ENCODE measurements at regions not wholly inside any gene's neighbourhood (a gene's known extent, or its start where the extent isn't known, plus 50 kb on each side); places are given as distances from the start of the nearest gene placed in this dataset.

DNA sequence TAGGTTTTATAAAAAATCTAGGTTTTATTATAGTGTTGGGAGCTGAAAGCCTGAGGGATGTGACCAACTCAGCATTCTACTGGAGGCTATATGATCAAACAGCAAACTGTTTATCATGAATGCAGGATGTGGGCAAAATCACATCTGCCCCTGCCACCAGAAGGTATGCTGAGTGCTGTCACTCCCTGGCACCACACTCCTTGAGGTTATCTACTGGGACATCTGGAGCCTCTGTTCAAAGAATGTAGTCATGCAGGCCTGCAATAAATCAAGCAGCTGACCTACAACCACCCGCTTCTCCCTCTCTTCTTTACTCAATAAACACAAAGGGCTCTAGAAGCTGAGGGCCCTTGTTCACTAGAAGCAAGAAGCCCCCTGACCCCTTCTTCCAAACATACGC, 328.4 kb upstream of the DDX18 start:
- H3K9me3 ChIP-seq (ENCODE audit: control insufficient read depth in 2 of 2, insufficient read depth in 1 of 2, low read length in 1 of 2), result no peaks in the 10 kb centered on the region
- DNase-seq (ENCODE audit: low read depth in 6 of 9, low spot score in 9 of 9), result no peak
- no peaks in the 10 kb centered on the region for H3K36me3 ChIP-seq (ENCODE audit: control insufficient read depth in 2 of 2, insufficient read depth in 2 of 2, low read length in 1 of 2)
- 87% methylated on average over 2 of the region's 2 CpGs for WGBS
- no peak overlapping the region for H3K4me3 ChIP-seq (ENCODE audit: low read length in 2 of 2)
- H3K27me3 ChIP-seq (ENCODE audit: control insufficient read depth in 2 of 2, insufficient read depth in 1 of 2, low read length in 1 of 2), result no peaks in the 10 kb centered on the region
- H3K4me1 ChIP-seq (ENCODE audit: control insufficient read depth in 2 of 2, insufficient read depth in 2 of 2, low read length in 2 of 2), result no peaks in the 10 kb centered on the region
- no peak overlapping the region for H3K27ac ChIP-seq (ENCODE audit: low read depth in 1 of 2, low read length in 1 of 2)

DNA sequence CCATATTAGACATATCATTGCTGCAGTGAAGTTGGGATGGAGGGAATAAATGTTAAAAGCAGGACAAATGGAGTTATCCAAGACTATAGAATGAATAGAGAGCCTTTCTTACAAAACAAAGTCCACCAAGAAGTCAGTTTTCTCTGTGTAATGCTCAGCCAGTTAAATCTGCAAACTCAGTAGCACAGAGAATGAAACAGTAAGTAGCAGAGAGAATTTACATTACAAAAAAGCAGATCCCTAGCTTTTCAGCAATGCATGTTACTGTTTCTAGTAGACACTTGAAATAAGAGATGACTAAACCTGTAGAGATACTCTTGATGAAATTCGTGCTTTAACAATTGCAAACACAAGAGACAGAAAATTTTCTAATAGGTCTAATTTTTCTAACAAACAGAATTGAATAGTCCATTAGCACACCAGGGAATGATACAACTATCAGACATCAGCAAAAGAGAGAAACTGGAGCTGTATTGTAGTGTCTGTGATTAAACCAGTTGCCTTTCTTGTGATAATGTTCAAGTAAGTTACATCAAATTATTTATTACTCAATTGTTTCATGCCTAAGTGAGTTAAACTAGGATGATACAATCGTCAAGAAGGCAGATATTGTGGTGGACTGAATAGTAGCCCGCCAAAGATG, 322.2 kb upstream of the DDX18 start:
- no peaks in the 10 kb centered on the region for H3K27me3 ChIP-seq (ENCODE audit: control insufficient read depth in 2 of 2, insufficient read depth in 1 of 2, low read length in 1 of 2)
- no peaks in the 10 kb centered on the region for H3K9me3 ChIP-seq (ENCODE audit: control insufficient read depth in 2 of 2, insufficient read depth in 1 of 2, low read length in 1 of 2)
- no peak for DNase-seq (ENCODE audit: low read depth in 6 of 9, low spot score in 9 of 9)
- H3K4me3 ChIP-seq (ENCODE audit: low read length in 2 of 2), result no peak overlapping the region
- WGBS, result 93% methylated on average over 3 of the region's 3 CpGs
- no peak overlapping the region for H3K27ac ChIP-seq (ENCODE audit: low read depth in 1 of 2, low read length in 1 of 2)
- H3K4me1 ChIP-seq (ENCODE audit: control insufficient read depth in 2 of 2, insufficient read depth in 2 of 2, low read length in 2 of 2), result no peaks in the 10 kb centered on the region
- H3K36me3 ChIP-seq (ENCODE audit: control insufficient read depth in 2 of 2, insufficient read depth in 2 of 2, low read length in 1 of 2), result no peaks in the 10 kb centered on the region

DNA sequence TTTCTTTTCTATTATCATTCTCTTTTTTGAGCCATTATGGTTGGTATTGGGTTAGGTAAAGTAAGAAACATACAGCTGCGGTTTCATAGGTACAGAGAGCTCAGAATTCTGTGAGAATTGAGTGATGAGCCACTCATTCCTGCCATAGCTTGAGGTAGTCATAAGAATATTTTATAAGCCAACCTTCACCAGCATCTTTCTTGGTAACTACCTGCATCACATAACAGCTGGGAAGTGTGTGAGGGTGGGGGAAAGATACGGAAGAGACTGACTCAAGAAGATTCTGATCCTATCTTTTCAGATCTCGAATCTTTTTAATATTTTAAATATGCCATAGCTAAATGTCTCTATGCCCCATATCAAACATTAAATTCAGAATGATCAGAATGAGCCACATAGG, 313.8 kb upstream of the DDX18 start:
- H3K27me3 ChIP-seq (ENCODE audit: control insufficient read depth in 2 of 2, insufficient read depth in 1 of 2, low read length in 1 of 2), result no peaks in the 10 kb centered on the region
- DNase-seq (ENCODE audit: low read depth in 6 of 9, low spot score in 9 of 9), result no peak
- WGBS, result 84% methylated on average over 3 of the region's 3 CpGs

DNA sequence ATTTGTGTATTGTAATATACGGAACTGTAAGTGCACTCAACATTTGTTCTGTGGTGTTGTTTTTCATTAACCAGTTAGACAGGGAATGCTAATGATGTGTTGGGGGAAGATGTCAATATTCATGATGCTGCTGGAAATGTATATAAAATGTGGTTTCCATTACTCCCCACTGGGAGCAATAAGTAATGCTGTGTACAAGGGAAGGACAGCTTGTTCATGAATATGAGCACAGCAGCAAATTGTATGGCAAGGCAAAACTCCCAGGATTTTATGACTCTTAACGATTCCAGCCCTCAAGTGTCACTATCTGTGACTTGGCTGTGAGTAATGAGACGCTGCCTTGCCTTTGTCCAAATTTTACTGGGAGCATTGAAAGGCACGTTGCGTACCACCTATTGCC, 312.4 kb upstream of the DDX18 start:
- WGBS, result 71% methylated on average over 5 of the region's 5 CpGs
- Histone ChIP-seq H3K4me1 (ENCODE audit: control insufficient read depth in 2 of 2, insufficient read depth in 2 of 2, low read length in 2 of 2) (no peaks in the 10 kb centered on the region), H3K4me3 (ENCODE audit: low read length in 2 of 2) (no peak overlapping the region), H3K9me3 (ENCODE audit: control insufficient read depth in 2 of 2, insufficient read depth in 1 of 2, low read length in 1 of 2) (no peaks in the 10 kb centered on the region), H3K36me3 (ENCODE audit: control insufficient read depth in 2 of 2, insufficient read depth in 2 of 2, low read length in 1 of 2) (no peaks in the 10 kb centered on the region), H3K27me3 (ENCODE audit: control insufficient read depth in 2 of 2, insufficient read depth in 1 of 2, low read length in 1 of 2) (no peaks in the 10 kb centered on the region), H3K27ac (ENCODE audit: low read depth in 1 of 2, low read length in 1 of 2) (no peak overlapping the region)
- DNase-seq (ENCODE audit: low read depth in 6 of 9, low spot score in 9 of 9), result no peak

More for the DNA sequence above, 313.8 kb upstream of the DDX18 start:
- Histone ChIP-seq H3K4me1 (ENCODE audit: control insufficient read depth in 2 of 2, insufficient read depth in 2 of 2, low read length in 2 of 2) (no peaks in the 10 kb centered on the region), H3K27ac (ENCODE audit: low read depth in 1 of 2, low read length in 1 of 2) (no peak overlapping the region), H3K9me3 (ENCODE audit: control insufficient read depth in 2 of 2, insufficient read depth in 1 of 2, low read length in 1 of 2) (no peaks in the 10 kb centered on the region), H3K4me3 (ENCODE audit: low read length in 2 of 2) (no peak overlapping the region), H3K36me3 (ENCODE audit: control insufficient read depth in 2 of 2, insufficient read depth in 2 of 2, low read length in 1 of 2) (no peaks in the 10 kb centered on the region)

DNA sequence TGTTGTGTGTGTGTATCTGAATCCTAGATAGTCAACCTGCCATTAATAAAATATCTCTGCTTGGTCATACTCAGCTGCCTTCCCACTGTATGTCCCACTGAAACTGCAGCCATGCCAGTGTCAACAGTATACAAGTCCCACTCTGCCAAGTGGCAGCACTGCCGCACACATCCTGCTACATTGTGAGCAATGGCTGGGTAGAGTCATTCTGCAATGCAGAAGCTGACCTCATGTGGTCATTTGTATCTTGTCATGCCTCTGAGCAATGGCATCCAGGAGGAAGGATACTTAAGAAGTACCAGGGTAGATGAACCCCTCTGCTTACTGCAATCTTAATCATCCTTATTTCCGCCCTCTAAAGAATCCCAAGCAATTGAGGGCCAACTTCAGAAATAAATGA, 302.2 kb upstream of the DDX18 start:
- Histone ChIP-seq H3K4me1 (ENCODE audit: control insufficient read depth in 2 of 2, insufficient read depth in 2 of 2, low read length in 2 of 2) (no peaks in the 10 kb centered on the region), H3K36me3 (ENCODE audit: control insufficient read depth in 2 of 2, insufficient read depth in 2 of 2, low read length in 1 of 2) (no peaks in the 10 kb centered on the region), H3K27ac (ENCODE audit: low read depth in 1 of 2, low read length in 1 of 2) (no peak overlapping the region), H3K4me3 (ENCODE audit: low read length in 2 of 2) (no peak overlapping the region), H3K9me3 (ENCODE audit: control insufficient read depth in 2 of 2, insufficient read depth in 1 of 2, low read length in 1 of 2) (no peaks in the 10 kb centered on the region), H3K27me3 (ENCODE audit: control insufficient read depth in 2 of 2, insufficient read depth in 1 of 2, low read length in 1 of 2) (no peaks in the 10 kb centered on the region)
- WGBS, result 91% methylated on average over 2 of the region's 2 CpGs
- DNase-seq (ENCODE audit: low read depth in 6 of 9, low spot score in 9 of 9), result no peak

DNA sequence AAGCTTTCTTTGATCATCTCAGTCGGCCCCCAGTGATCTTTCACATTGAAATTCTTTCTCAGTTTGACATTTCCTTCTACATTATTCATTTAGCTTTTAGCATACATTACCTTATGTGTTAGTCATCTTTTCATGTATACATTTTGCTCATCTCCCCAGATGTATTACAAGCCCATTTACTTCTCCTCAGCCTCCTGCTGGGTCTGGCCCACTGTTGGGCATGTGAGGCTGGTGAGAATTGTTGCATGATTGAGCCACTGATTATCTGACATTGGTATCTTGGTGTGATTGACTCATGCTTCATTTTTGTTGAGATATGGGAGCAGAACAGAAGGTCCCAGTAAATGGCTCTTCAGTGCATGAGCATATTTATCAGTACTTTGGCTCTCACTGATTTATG, 300.1 kb upstream of the DDX18 start:
- 70% methylated on average over 1 of the region's 1 CpG for WGBS
- no peaks in the 10 kb centered on the region for H3K36me3 ChIP-seq (ENCODE audit: control insufficient read depth in 2 of 2, insufficient read depth in 2 of 2, low read length in 1 of 2)
- no peak overlapping the region for H3K27ac ChIP-seq (ENCODE audit: low read depth in 1 of 2, low read length in 1 of 2)
- H3K4me1 ChIP-seq (ENCODE audit: control insufficient read depth in 2 of 2, insufficient read depth in 2 of 2, low read length in 2 of 2), result no peaks in the 10 kb centered on the region
- H3K4me3 ChIP-seq (ENCODE audit: low read length in 2 of 2), result no peak overlapping the region
- no peak for DNase-seq (ENCODE audit: low read depth in 6 of 9, low spot score in 9 of 9)
- no peaks in the 10 kb centered on the region for H3K9me3 ChIP-seq (ENCODE audit: control insufficient read depth in 2 of 2, insufficient read depth in 1 of 2, low read length in 1 of 2)
- H3K27me3 ChIP-seq (ENCODE audit: control insufficient read depth in 2 of 2, insufficient read depth in 1 of 2, low read length in 1 of 2), result no peaks in the 10 kb centered on the region

DNA sequence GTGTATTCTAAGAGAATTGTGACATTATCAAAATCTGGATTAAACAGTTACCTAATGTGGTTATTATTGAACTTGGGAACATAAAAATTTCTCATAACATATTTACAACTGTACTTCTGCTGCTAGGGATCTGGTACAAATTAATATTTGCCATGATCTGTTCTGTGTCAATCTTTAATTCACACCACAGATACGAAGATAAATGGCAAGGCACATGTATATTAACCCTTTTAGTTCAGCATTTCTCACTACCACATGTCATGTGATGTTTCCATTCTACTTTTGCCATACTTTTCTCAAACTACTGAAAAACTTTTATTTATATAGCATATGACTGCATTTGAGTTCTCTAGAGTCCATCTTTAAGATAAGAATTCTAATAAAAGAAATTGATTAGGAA, 295.3 kb upstream of the DDX18 start:
- Histone ChIP-seq H3K4me1 (ENCODE audit: control insufficient read depth in 2 of 2, insufficient read depth in 2 of 2, low read length in 2 of 2) (no peaks in the 10 kb centered on the region), H3K27me3 (ENCODE audit: control insufficient read depth in 2 of 2, insufficient read depth in 1 of 2, low read length in 1 of 2) (no peaks in the 10 kb centered on the region), H3K36me3 (ENCODE audit: control insufficient read depth in 2 of 2, insufficient read depth in 2 of 2, low read length in 1 of 2) (no peaks in the 10 kb centered on the region), H3K9me3 (ENCODE audit: control insufficient read depth in 2 of 2, insufficient read depth in 1 of 2, low read length in 1 of 2) (no peaks in the 10 kb centered on the region), H3K27ac (ENCODE audit: low read depth in 1 of 2, low read length in 1 of 2) (no peak overlapping the region), H3K4me3 (ENCODE audit: low read length in 2 of 2) (no peak overlapping the region)
- WGBS, result 35% methylated on average over 1 of the region's 1 CpG
- DNase-seq (ENCODE audit: low read depth in 6 of 9, low spot score in 9 of 9), result no peak

DNA sequence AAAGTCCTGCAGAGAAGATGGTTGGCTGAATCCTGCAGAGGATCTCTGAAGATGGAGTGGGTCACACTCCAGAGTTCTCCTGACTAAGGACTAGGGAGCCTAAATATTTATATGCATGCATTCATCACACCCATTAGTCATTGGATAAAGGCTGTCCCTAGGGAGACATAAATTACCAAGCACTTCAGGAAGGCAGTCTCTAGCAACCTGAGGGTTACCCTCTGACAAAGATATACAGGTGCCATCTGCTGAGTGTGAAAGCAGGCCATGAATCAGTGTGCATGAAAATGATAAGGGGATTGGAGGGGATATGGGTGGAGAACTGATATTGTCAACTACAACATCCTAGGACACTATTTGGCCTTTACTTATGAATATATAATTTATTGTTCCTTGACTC, 294.8 kb upstream of the DDX18 start:
- no peaks in the 10 kb centered on the region for H3K4me1 ChIP-seq (ENCODE audit: control insufficient read depth in 2 of 2, insufficient read depth in 2 of 2, low read length in 2 of 2)
- H3K36me3 ChIP-seq (ENCODE audit: control insufficient read depth in 2 of 2, insufficient read depth in 2 of 2, low read length in 1 of 2), result no peaks in the 10 kb centered on the region
- H3K27me3 ChIP-seq (ENCODE audit: control insufficient read depth in 2 of 2, insufficient read depth in 1 of 2, low read length in 1 of 2), result no peaks in the 10 kb centered on the region
- H3K4me3 ChIP-seq (ENCODE audit: low read length in 2 of 2), result no peak overlapping the region
- H3K9me3 ChIP-seq (ENCODE audit: control insufficient read depth in 2 of 2, insufficient read depth in 1 of 2, low read length in 1 of 2), result no peaks in the 10 kb centered on the region
- no peak for DNase-seq (ENCODE audit: low read depth in 6 of 9, low spot score in 9 of 9)
- H3K27ac ChIP-seq (ENCODE audit: low read depth in 1 of 2, low read length in 1 of 2), result no peak overlapping the region

DNA sequence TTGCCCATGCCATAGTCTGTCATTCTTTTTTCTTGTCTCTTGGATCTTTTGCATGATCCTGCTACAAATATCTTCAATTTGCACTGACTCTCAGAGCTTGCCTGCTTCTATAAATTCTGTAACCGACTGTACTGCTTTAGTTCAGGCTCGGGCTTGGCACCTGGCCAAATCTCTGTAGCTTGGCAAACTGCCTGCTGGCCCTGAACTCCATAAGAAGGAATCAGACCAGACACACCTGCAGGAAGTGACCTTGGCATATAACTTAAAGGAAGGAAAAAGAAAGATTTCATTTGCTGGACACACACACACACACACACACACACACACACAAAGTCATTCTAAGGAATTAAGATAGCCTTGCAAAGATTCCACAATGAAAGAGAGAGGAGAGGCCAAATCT, 291.2 kb upstream of the DDX18 start:
- Histone ChIP-seq H3K27me3 (ENCODE audit: control insufficient read depth in 2 of 2, insufficient read depth in 1 of 2, low read length in 1 of 2) (no peaks in the 10 kb centered on the region), H3K27ac (ENCODE audit: low read depth in 1 of 2, low read length in 1 of 2) (no peak overlapping the region), H3K4me1 (ENCODE audit: control insufficient read depth in 2 of 2, insufficient read depth in 2 of 2, low read length in 2 of 2) (no peaks in the 10 kb centered on the region), H3K4me3 (ENCODE audit: low read length in 2 of 2) (no peak overlapping the region), H3K36me3 (ENCODE audit: control insufficient read depth in 2 of 2, insufficient read depth in 2 of 2, low read length in 1 of 2) (no peaks in the 10 kb centered on the region), H3K9me3 (ENCODE audit: control insufficient read depth in 2 of 2, insufficient read depth in 1 of 2, low read length in 1 of 2) (peaks cover 0 to 2% of the 10 kb centered on the region in 2 donors)
- 12% methylated on average over 2 of the region's 2 CpGs for WGBS
- DNase-seq (ENCODE audit: low read depth in 6 of 9, low spot score in 9 of 9), result peak in 2 of 9 donors; percentile 7 to 11

All from thymus (tissue), 11 donors.